HUES48 (cell line): ENCODE measurements at regions not wholly inside any gene's neighbourhood (a gene's known extent, or its start where the extent isn't known, plus 50 kb on each side); places are given as distances from the start of the nearest gene placed in this dataset.

Experiments
- H3K27ac ChIP-seq: one replicate; pipeline ENCODE4 v1.7.0; 2013; ENCODE audit warnings: low read depth, low read length, inconsistent platforms
- H3K27me3 ChIP-seq: 2 replicates; pipeline ENCODE4 v1.6.1; 2013; ENCODE audit warnings: mild to moderate bottlenecking, low read length; ENCODE audit not compliant: control insufficient read depth, insufficient read depth
- H3K36me3 ChIP-seq: 2 replicates; pipeline ENCODE4 v1.6.1; 2013; ENCODE audit warnings: low read length; ENCODE audit not compliant: control insufficient read depth, insufficient read depth
- H3K4me1 ChIP-seq: 2 replicates; pipeline ENCODE4 v1.6.1; 2013; ENCODE audit warnings: mild to moderate bottlenecking, low read length; ENCODE audit not compliant: control insufficient read depth, insufficient read depth
- H3K4me3 ChIP-seq: 2 replicates; pipeline ENCODE4 v1.5.1; 2013; ENCODE audit warnings: mild to moderate bottlenecking, low read depth, low read length
- H3K9ac ChIP-seq: 2 replicates; pipeline ENCODE4 v1.6.1; 2013; ENCODE audit warnings: mild to moderate bottlenecking, low read depth, low read length, moderate library complexity
- H3K9me3 ChIP-seq: 2 replicates; pipeline ENCODE4 v1.6.1; 2013; ENCODE audit warnings: low read length; ENCODE audit not compliant: control insufficient read depth, insufficient read depth

DNA sequence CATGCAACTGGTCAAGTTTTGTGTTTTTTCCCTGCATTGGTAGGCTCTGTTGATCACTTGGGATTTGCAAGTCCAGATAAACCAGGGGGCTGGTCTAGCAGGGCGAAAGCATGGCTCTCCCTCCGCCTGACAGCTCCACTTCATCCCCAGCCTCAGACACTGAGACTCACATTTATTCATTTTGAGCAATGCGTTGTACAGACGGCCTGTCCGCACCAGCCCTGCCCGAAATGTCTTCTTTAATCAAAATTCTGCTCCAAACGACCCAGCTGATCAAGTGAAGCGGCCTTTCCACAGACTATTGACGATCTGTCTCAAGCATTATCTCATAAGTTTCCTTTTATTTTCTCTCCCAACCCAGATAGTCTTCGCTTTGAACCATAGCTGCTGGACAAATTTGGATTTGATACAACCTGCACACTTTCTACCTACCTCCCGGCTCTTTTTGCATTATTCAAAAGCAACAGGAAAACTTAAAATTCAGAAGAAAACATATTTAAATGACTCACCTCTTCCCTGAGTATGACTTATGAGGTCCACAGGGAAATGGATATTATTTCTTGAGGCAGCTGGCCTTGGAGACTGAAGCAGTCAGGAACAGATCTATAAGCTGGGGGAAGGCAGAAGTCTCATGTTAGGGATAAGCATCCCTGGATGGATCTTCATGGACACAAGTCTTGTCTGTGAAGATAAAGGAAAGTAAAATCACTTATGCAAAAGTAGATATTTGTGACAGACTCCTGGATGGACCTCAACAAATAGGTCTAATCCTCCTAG is 498.9 kb upstream of the MGMT start:
- Histone ChIP-seq H3K4me1 (0 out of 2 replicates have a peak, but pooled peaks cover 3% of the 10 kb centered on the region), H3K9me3 (no peaks in the 10 kb centered on the region), H3K27ac (no peak overlapping the region), H3K4me3 (no peak overlapping the region), H3K36me3 (no peaks in the 10 kb centered on the region), H3K27me3 (no peaks in the 10 kb centered on the region), H3K9ac (no peak overlapping the region)

GRCh38 chr10:128969551-128969950 is 497.5 kb upstream of the MGMT start:
- H3K4me3 ChIP-seq, result no peak overlapping the region
- H3K9me3 ChIP-seq, result no peaks in the 10 kb centered on the region
- H3K27ac ChIP-seq, result no peak overlapping the region
- H3K27me3 ChIP-seq, result no peaks in the 10 kb centered on the region
- H3K4me1 ChIP-seq, result 0 out of 2 replicates have a peak, but pooled peaks cover 3% of the 10 kb centered on the region
- H3K36me3 ChIP-seq, result no peaks in the 10 kb centered on the region
- no peak overlapping the region for H3K9ac ChIP-seq

GRCh38 chr10:128971374-128972035 is 495.5 kb upstream of the MGMT start:
- 0 out of 2 replicates have a peak, but pooled peaks cover 3% of the 10 kb centered on the region for H3K4me1 ChIP-seq
- H3K9ac ChIP-seq, result no peak overlapping the region
- no peak overlapping the region for H3K27ac ChIP-seq
- H3K36me3 ChIP-seq, result no peaks in the 10 kb centered on the region
- H3K9me3 ChIP-seq, result no peaks in the 10 kb centered on the region
- no peaks in the 10 kb centered on the region for H3K27me3 ChIP-seq
- no peak overlapping the region for H3K4me3 ChIP-seq

- H3K9ac ChIP-seq, result no peak overlapping the region
- no peaks in the 10 kb centered on the region for H3K9me3 ChIP-seq
- H3K4me1 ChIP-seq, result 0 out of 2 replicates have a peak, but pooled peaks cover 3% of the 10 kb centered on the region
- no peak overlapping the region for H3K4me3 ChIP-seq
- no peaks in the 10 kb centered on the region for H3K27me3 ChIP-seq
- H3K36me3 ChIP-seq, result no peaks in the 10 kb centered on the region
- H3K27ac ChIP-seq, result no peak overlapping the region
These were observed 495.0 kb upstream of the MGMT start for GRCh38 chr10:128972036-128972405.

DNA sequence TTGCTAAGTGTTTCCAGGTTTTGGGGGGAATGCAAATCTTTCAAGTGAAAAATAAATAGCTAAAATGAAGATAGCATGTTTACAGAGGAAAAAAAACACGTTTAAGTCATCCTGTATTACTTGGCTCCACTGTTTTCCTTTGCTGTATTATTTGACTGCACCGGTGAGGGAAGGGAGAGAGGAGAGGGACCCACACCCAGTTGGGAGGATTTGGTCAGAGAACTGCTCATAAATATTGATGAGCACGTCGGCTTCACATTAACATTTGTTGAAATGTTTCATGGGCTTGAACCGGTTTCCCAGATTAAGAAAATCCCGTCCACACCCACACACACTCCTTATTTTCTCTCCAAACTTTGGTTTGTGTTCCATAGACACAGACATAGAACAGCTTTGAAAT is 493.8 kb upstream of the MGMT start:
- Histone ChIP-seq H3K9ac (no peak overlapping the region), H3K27me3 (no peaks in the 10 kb centered on the region), H3K36me3 (no peaks in the 10 kb centered on the region), H3K27ac (no peak overlapping the region), H3K4me3 (no peak overlapping the region), H3K4me1 (0 out of 2 replicates have a peak, but pooled peaks cover 3% of the 10 kb centered on the region), H3K9me3 (no peaks in the 10 kb centered on the region)

DNA sequence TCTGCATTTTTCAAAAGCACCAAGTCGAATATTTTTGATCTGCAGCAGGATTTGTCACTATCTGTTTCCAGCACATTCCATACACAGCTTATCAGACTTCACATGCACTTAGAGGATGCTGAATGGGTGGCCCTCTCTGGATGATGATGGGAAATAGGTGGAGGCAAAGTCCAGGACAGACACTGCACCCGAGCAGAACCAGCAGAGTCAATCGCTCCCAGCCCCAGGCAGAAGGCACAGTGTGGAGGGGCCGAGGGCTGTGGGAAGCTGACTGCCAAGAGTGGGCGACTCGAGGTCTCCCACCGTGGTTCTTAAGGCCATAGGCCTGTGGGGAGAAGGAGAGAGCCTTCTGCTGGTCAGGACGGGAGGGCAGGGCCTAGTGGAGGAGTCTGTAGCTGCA is 490.2 kb upstream of the MGMT start:
- Histone ChIP-seq H3K4me1 (0 out of 2 replicates have a peak, but pooled peaks cover 3% of the 10 kb centered on the region), H3K36me3 (no peaks in the 10 kb centered on the region), H3K27me3 (no peaks in the 10 kb centered on the region), H3K9ac (no peak overlapping the region), H3K4me3 (no peak overlapping the region), H3K27ac (no peak overlapping the region), H3K9me3 (no peaks in the 10 kb centered on the region)

- Histone ChIP-seq H3K27ac (no peak overlapping the region), H3K4me3 (no peak overlapping the region), H3K4me1 (no peaks in the 10 kb centered on the region), H3K9ac (no peak overlapping the region), H3K36me3 (no peaks in the 10 kb centered on the region), H3K9me3 (no peaks in the 10 kb centered on the region), H3K27me3 (no peaks in the 10 kb centered on the region)
These were observed 488.8 kb upstream of the MGMT start for GRCh38 chr10:128978211-128978610.

- Histone ChIP-seq H3K27ac (no peak overlapping the region), H3K4me3 (no peak overlapping the region), H3K27me3 (no peaks in the 10 kb centered on the region), H3K9me3 (no peaks in the 10 kb centered on the region), H3K4me1 (no peaks in the 10 kb centered on the region), H3K9ac (no peak overlapping the region), H3K36me3 (no peaks in the 10 kb centered on the region)
These were observed 487.6 kb upstream of the MGMT start for GRCh38 chr10:128979405-128979804.

DNA sequence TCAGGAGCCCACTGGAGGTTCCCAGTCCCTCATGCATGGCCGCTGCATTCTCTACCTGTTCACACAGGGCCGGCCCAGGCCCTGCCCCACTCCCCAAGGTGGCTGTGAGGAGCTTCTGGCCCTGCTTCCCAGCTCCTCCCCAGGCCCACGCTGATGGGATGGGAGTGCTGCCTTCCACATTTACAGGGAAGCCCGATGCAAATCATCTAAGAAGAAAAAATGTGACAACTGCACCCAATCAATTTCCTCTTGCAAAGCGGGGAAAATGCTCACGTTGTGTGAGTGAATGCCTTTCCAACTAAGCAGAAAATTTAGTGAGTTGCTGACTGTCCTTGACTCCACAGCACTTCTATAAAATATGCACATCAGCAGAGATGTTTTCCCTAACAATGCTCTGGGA is 485.8 kb upstream of the MGMT start:
- H3K4me3 ChIP-seq, result no peak overlapping the region
- no peaks in the 10 kb centered on the region for H3K27me3 ChIP-seq

GRCh38 chr10:128981881-128982615 is 485.0 kb upstream of the MGMT start:
- Histone ChIP-seq H3K4me3 (no peak overlapping the region), H3K4me1 (no peaks in the 10 kb centered on the region), H3K36me3 (no peaks in the 10 kb centered on the region)

More for the DNA sequence above, 485.8 kb upstream of the MGMT start:
- no peaks in the 10 kb centered on the region for H3K9me3 ChIP-seq
- no peaks in the 10 kb centered on the region for H3K36me3 ChIP-seq
- no peak overlapping the region for H3K27ac ChIP-seq
- no peak overlapping the region for H3K9ac ChIP-seq
- H3K4me1 ChIP-seq, result no peaks in the 10 kb centered on the region

GRCh38 chr10:128982616-128982915 is 484.5 kb upstream of the MGMT start:
- H3K9ac ChIP-seq, result no peak overlapping the region
- H3K36me3 ChIP-seq, result no peaks in the 10 kb centered on the region
- no peaks in the 10 kb centered on the region for H3K4me1 ChIP-seq
- no peak overlapping the region for H3K27ac ChIP-seq
- H3K27me3 ChIP-seq, result no peaks in the 10 kb centered on the region
- H3K4me3 ChIP-seq, result no peak overlapping the region
- H3K9me3 ChIP-seq, result no peaks in the 10 kb centered on the region

More at GRCh38 chr10:128981881-128982615, 485.0 kb upstream of the MGMT start:
- H3K9me3 ChIP-seq, result no peaks in the 10 kb centered on the region
- H3K27ac ChIP-seq, result no peak overlapping the region
- no peak overlapping the region for H3K9ac ChIP-seq
- H3K27me3 ChIP-seq, result no peaks in the 10 kb centered on the region
